ENCODE measurements at regions not wholly inside any gene's neighbourhood (a gene's known extent, or its start where the extent isn't known, plus 50 kb on each side); places are given as distances from the start of the nearest gene placed in this dataset.

GRCh38 chr20:23152308-23152892 lies 66.3 kb upstream of the CD93 start (continued):
- TF ChIP-seq CBX5 (IDR thresholded peaks at IDR 0.05; ENCODE audit: borderline replicate concordance, low read depth) (peak; percentile 19; the same call in 1 of the 2 replicates), RAD51 (IDR thresholded peaks at IDR 0.05; ENCODE audit: borderline replicate concordance, low read depth) (no peak), CBFA2T3 (IDR thresholded peaks at IDR 0.05) (peak; percentile 92), SRSF9 (IDR thresholded peaks at IDR 0.05; ENCODE audit: borderline replicate concordance, low read depth, low read length) (no peak), JUN (IDR thresholded peaks at IDR 0.05; ENCODE audit: borderline replicate concordance, low read depth, low read length) (peak; percentile 96), JUN (CRISPR knock-in tag; IDR thresholded peaks at IDR 0.05; ENCODE audit: borderline replicate concordance) (peak; percentile 74; the same call in 1 of the 2 replicates), NFIC (IDR thresholded peaks at IDR 0.05) (peak; percentile 63; the same call in 1 of the 2 replicates), ZNF592 (IDR thresholded peaks at IDR 0.05) (peak; percentile 99), EP300 (IDR thresholded peaks at IDR 0.05; ENCODE audit: low read length) (peak; percentile 93), CBFA2T2 (conservative IDR thresholded peaks at IDR 0.05) (peak; percentile 82), GATA2 (CRISPR knock-in tag; IDR thresholded peaks at IDR 0.05) (peak; percentile 45; the same call in 1 of the 2 replicates), MEF2A (IDR thresholded peaks at IDR 0.05; ENCODE audit: control insufficient read depth, low read depth, low read length) (peak; percentile 99), SMARCE1 (IDR thresholded peaks at IDR 0.05) (peak; percentile 58; the same call in 1 of the 2 replicates), POLR2G (IDR thresholded peaks at IDR 0.05; ENCODE audit: low read depth, low read length) (0 out of 2 replicates have a peak, but pooled peaks have one; percentile 33), RFX1 (IDR thresholded peaks at IDR 0.05) (peak; percentile 38; the same call in 1 of the 2 replicates), IRF2 (CRISPR knock-in tag; IDR thresholded peaks at IDR 0.05) (no peak), L3MBTL2 (IDR thresholded peaks at IDR 0.05) (peak; percentile 84), SP1 (CRISPR knock-in tag; IDR thresholded peaks at IDR 0.05) (no peak)
- TF ChIP-seq, protein P1, sequence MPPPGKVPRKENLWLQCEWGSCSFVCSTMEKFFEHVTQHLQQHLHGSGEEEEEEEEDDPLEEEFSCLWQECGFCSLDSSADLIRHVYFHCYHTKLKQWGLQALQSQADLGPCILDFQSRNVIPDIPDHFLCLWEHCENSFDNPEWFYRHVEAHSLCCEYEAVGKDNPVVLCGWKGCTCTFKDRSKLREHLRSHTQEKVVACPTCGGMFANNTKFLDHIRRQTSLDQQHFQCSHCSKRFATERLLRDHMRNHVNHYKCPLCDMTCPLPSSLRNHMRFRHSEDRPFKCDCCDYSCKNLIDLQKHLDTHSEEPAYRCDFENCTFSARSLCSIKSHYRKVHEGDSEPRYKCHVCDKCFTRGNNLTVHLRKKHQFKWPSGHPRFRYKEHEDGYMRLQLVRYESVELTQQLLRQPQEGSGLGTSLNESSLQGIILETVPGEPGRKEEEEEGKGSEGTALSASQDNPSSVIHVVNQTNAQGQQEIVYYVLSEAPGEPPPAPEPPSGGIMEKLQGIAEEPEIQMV (tag; conservative IDR thresholded peaks at IDR 0.05; ENCODE audit: low read depth): no peak
- TF ChIP-seq, protein P2, sequence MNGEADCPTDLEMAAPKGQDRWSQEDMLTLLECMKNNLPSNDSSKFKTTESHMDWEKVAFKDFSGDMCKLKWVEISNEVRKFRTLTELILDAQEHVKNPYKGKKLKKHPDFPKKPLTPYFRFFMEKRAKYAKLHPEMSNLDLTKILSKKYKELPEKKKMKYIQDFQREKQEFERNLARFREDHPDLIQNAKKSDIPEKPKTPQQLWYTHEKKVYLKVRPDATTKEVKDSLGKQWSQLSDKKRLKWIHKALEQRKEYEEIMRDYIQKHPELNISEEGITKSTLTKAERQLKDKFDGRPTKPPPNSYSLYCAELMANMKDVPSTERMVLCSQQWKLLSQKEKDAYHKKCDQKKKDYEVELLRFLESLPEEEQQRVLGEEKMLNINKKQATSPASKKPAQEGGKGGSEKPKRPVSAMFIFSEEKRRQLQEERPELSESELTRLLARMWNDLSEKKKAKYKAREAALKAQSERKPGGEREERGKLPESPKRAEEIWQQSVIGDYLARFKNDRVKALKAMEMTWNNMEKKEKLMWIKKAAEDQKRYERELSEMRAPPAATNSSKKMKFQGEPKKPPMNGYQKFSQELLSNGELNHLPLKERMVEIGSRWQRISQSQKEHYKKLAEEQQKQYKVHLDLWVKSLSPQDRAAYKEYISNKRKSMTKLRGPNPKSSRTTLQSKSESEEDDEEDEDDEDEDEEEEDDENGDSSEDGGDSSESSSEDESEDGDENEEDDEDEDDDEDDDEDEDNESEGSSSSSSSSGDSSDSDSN (IDR thresholded peaks at IDR 0.05; ENCODE audit: borderline replicate concordance in 1 of 2, low read depth in 2 of 2, low read length in 2 of 2): peak; percentile 29 to 83; a peak in 2 of 4 replicates
- TF ChIP-seq, protein P3, sequence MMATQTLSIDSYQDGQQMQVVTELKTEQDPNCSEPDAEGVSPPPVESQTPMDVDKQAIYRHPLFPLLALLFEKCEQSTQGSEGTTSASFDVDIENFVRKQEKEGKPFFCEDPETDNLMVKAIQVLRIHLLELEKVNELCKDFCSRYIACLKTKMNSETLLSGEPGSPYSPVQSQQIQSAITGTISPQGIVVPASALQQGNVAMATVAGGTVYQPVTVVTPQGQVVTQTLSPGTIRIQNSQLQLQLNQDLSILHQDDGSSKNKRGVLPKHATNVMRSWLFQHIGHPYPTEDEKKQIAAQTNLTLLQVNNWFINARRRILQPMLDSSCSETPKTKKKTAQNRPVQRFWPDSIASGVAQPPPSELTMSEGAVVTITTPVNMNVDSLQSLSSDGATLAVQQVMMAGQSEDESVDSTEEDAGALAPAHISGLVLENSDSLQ (IDR thresholded peaks at IDR 0.05): peak; percentile 93
